H1 (cell line): ENCODE measurements at regions not wholly inside any gene's neighbourhood (a gene's known extent, or its start where the extent isn't known, plus 50 kb on each side); places are given as distances from the start of the nearest gene placed in this dataset.

ENCODE experiments used
- CTCF ChIA-PET: fragments of 300-600 bp; sonication (Branson Sonifier 250); formaldehyde crosslinking; loops from one replicate; lab custom pipeline; 2021; ENCODE audit not compliant: partially characterized antibody; lab: Charles Lee
- POLR2A ChIA-PET: fragments of 300-600 bp; sonication (Branson Sonifier 250); formaldehyde crosslinking; loops from one replicate; lab custom pipeline; 2021; ENCODE audit warnings: inconsistent platforms; ENCODE audit not compliant: partially characterized antibody; lab: Charles Lee
- DNase-seq, 2 experiments: peaks; one replicate each; pipeline versions ENCODE4 v3.0.0 to v3.0.0-alpha.2; 2010 to 2022; ENCODE audit warnings: low spot score in 2 of 2, low read depth in 1 of 2, mixed read lengths in 1 of 2
- FAIRE-seq: peaks from 2 replicates; lab custom pipeline; 2011; peaks lifted over from hg19 to GRCh38; lab: Jason Lieb, UNC
- H2AFZ ChIP-seq: 2 replicates; pipeline ENCODE4 v1.8.1; 2012; ENCODE audit warnings: low read length, inconsistent platforms
- H2AK5ac ChIP-seq: 2 replicates; pipeline ENCODE4 v1.6.1; 2013; ENCODE audit warnings: low read depth, low read length
- H2BK120ac ChIP-seq: replicated peaks from 2 replicates; pipeline ENCODE3; 2013; ENCODE audit warnings: low read depth, low read length, inconsistent platforms
- H2BK12ac ChIP-seq: 2 replicates; pipeline ENCODE4 v1.6.1; 2013; ENCODE audit warnings: low read depth, low read length
- H2BK15ac ChIP-seq: 2 replicates; pipeline ENCODE4 v1.6.1; 2013; ENCODE audit warnings: low read length
- H2BK20ac ChIP-seq: 2 replicates; pipeline ENCODE4 v1.6.1; 2013; ENCODE audit warnings: low read length
- H2BK5ac ChIP-seq: 2 replicates; pipeline ENCODE4 v1.6.1; 2013; ENCODE audit warnings: low read depth, low read length
- H3K14ac ChIP-seq: 2 replicates; pipeline ENCODE4 v1.6.1; 2013; ENCODE audit warnings: inconsistent platforms; ENCODE audit not compliant: insufficient read length
- H3K18ac ChIP-seq: 2 replicates; pipeline ENCODE4 v1.6.1; 2013; ENCODE audit warnings: low read length; ENCODE audit errors: extremely low read depth
- H3K23ac ChIP-seq: 2 replicates; pipeline ENCODE4 v1.6.1; 2013; ENCODE audit warnings: inconsistent platforms; ENCODE audit not compliant: insufficient read length
- H3K23me2 ChIP-seq: 2 replicates; pipeline ENCODE4 v1.6.1; 2013; ENCODE audit warnings: low read depth, low read length
- H3K27ac ChIP-seq: 2 replicates; pipeline ENCODE4 v1.6.1; 2011; ENCODE audit warnings: low read depth, low read length, inconsistent platforms
- H3K27me3 ChIP-seq, 4 experiments: replicated peaks in 1 of 4; 1 replicate in 1 of 4; 2 replicates in 3 of 4; pipeline versions ENCODE4 v1.6.1 to v1.8.1; 2011 to 2013; ENCODE audit warnings: low read length in 3 of 4, mild to moderate bottlenecking in 3 of 4, inconsistent platforms in 2 of 4, mixed read lengths in 2 of 4, moderate library complexity in 1 of 4; ENCODE audit not compliant: control insufficient read depth in 3 of 4, insufficient read depth in 3 of 4; ENCODE audit errors: extremely low read depth in 1 of 4
- H3K36me3 ChIP-seq, 4 experiments: 2 replicates each; pipeline versions ENCODE4 v1.6.1 to v1.8.1; 2011 to 2013; ENCODE audit warnings: mild to moderate bottlenecking in 4 of 4, low read length in 3 of 4, moderate library complexity in 2 of 4, control low read depth in 1 of 4, inconsistent platforms in 1 of 4; ENCODE audit not compliant: insufficient read depth in 4 of 4, control insufficient read depth in 2 of 4
- H3K4ac ChIP-seq: replicated peaks from 2 replicates; pipeline ENCODE3; 2013; ENCODE audit warnings: low read length, low read depth, mixed read lengths, inconsistent platforms; ENCODE audit not compliant: insufficient read length
- H3K4me1 ChIP-seq, 4 experiments: replicated peaks in 1 of 4; 1 replicate in 1 of 4; 2 replicates in 3 of 4; pipeline versions ENCODE4 v1.6.1 to v1.8.1; 2011 to 2013; ENCODE audit warnings: low read length in 3 of 4, inconsistent platforms in 2 of 4, mixed read lengths in 1 of 4; ENCODE audit not compliant: insufficient read depth in 4 of 4, control insufficient read depth in 3 of 4
- H3K4me2 ChIP-seq, 2 experiments: 2 replicates each; pipeline versions ENCODE4 v1.6.1 to v1.8.1; 2011 to 2013; ENCODE audit warnings: low read depth in 2 of 2, low read length in 2 of 2, control low read depth in 1 of 2, inconsistent platforms in 1 of 2, mild to moderate bottlenecking in 1 of 2; ENCODE audit not compliant: insufficient read depth in 1 of 2
- H3K4me3 ChIP-seq, 4 experiments: fragments of 200-600, 300-600 bp in 1 of 4; sonication (generic), shearing (Covaris generic), sonication (Bioruptor Twin) in 1 of 4; 2 replicates each; pipeline versions ENCODE4 v1.5.1 to v1.8.1; 2011 to 2016; ENCODE audit warnings: low read length in 4 of 4, low read depth in 3 of 4, control low read depth in 2 of 4, inconsistent platforms in 2 of 4, mild to moderate bottlenecking in 2 of 4, mixed read lengths in 1 of 4, moderate library complexity in 1 of 4; ENCODE audit not compliant: insufficient read depth in 2 of 4; ENCODE audit errors: extremely low read depth in 1 of 4
- H3K56ac ChIP-seq: replicated peaks from 2 replicates; pipeline ENCODE3; 2013; ENCODE audit warnings: low read depth, mild to moderate bottlenecking, mixed read lengths, low read length, inconsistent platforms; ENCODE audit not compliant: insufficient read length
- H3K79me1 ChIP-seq: 2 replicates; pipeline ENCODE4 v1.6.1; 2013; ENCODE audit warnings: low read depth, low read length, control low read depth
- H3K79me2 ChIP-seq, 2 experiments: 2 replicates each; pipeline versions ENCODE4 v1.6.1 to v1.8.1; 2012 to 2013; ENCODE audit warnings: low read length in 2 of 2, mild to moderate bottlenecking in 2 of 2, inconsistent platforms in 1 of 2; ENCODE audit not compliant: insufficient read depth in 2 of 2, control insufficient read depth in 1 of 2
- H3K9ac ChIP-seq, 4 experiments: replicated peaks in 1 of 4; 1 replicate in 1 of 4; 2 replicates in 3 of 4; pipeline versions ENCODE4 v1.6.1 to v1.8.1; 2011 to 2013; ENCODE audit warnings: low read depth in 3 of 4, low read length in 3 of 4, control low read depth in 2 of 4, mild to moderate bottlenecking in 2 of 4, moderate library complexity in 2 of 4, inconsistent platforms in 1 of 4; ENCODE audit errors: extremely low read depth in 1 of 4
- H3K9me3 ChIP-seq, 2 experiments: 2 replicates each; pipeline versions ENCODE4 v1.6.1 to v1.8.1; 2012 to 2013; ENCODE audit warnings: mild to moderate bottlenecking in 2 of 2, moderate library complexity in 2 of 2, control low read depth in 1 of 2, inconsistent platforms in 1 of 2, low read depth in 1 of 2, low read length in 1 of 2, mixed read lengths in 1 of 2; ENCODE audit not compliant: insufficient read depth in 2 of 2
- H4K20me1 ChIP-seq, 2 experiments: replicated peaks in 1 of 2; 2 replicates each; pipeline versions ENCODE3 to v1.8.1; 2011 to 2013; ENCODE audit warnings: inconsistent platforms in 2 of 2, low read length in 2 of 2, mild to moderate bottlenecking in 1 of 2; ENCODE audit not compliant: insufficient read depth in 2 of 2, control insufficient read depth in 1 of 2
- H4K5ac ChIP-seq: 2 replicates; pipeline ENCODE4 v1.6.1; 2013; ENCODE audit warnings: low read length, low read depth, mixed read lengths, inconsistent platforms; ENCODE audit not compliant: insufficient read length
- H4K8ac ChIP-seq: 2 replicates; pipeline ENCODE4 v1.8.0; 2013; ENCODE audit warnings: mild to moderate bottlenecking, moderate library complexity, low read length, inconsistent platforms; ENCODE audit not compliant: insufficient read depth; ENCODE audit errors: extremely low read depth
- H4K91ac ChIP-seq: replicated peaks from 2 replicates; pipeline ENCODE3; 2013; ENCODE audit warnings: low read length, mixed read lengths, inconsistent platforms; ENCODE audit not compliant: insufficient read length
- RAD21 ChIP-seq, 2 experiments: IDR thresholded peaks in 1 of 2; conservative IDR thresholded peaks in 1 of 2; 2 replicates each; pipeline ENCODE4 v1.6.1; 2011; ENCODE audit warnings: low read depth in 2 of 2, low read length in 2 of 2, improper control_type of control experiment in 1 of 2, inconsistent platforms in 1 of 2, mild to moderate bottlenecking in 1 of 2, moderate library complexity in 1 of 2
- RXRA ChIP-seq: IDR thresholded peaks from 2 replicates; pipeline ENCODE4 v1.6.1; 2011; ENCODE audit warnings: low read depth, mild to moderate bottlenecking, low read length, moderate library complexity; ENCODE audit not compliant: insufficient read depth
- SUZ12 ChIP-seq: fragments of 200-600 bp; sonication (generic); IDR thresholded peaks from 2 replicates; pipeline ENCODE4 v1.6.1; 2012; ENCODE audit warnings: mild to moderate bottlenecking, inconsistent platforms, low read length, moderate library complexity, mixed read lengths
- TBP ChIP-seq: IDR thresholded peaks from 2 replicates; pipeline ENCODE4 v1.6.1; 2011; ENCODE audit warnings: low read depth, low read length, improper control_type of control experiment
- WGBS, 2 experiments: shearing (Covaris generic) in 1 of 2; methylation state at CpG; one replicate each; pipeline versions ENCODE4 v1.1.6 to v1.1.7; 2013 to 2015; ENCODE audit warnings: low lambda C conversion rate in 2 of 2, mixed read lengths in 2 of 2, inconsistent platforms in 1 of 2, low coverage in 1 of 2, missing lambda C conversion rate in 1 of 2; ENCODE audit not compliant: insufficient replicate concordance in 2 of 2, insufficient coverage in 1 of 2, insufficient read length in 1 of 2; ENCODE audit errors: extremely low coverage in 1 of 2, missing lambda C conversion rate in 1 of 2; 5-methylcytosine and 5-hydroxymethylcytosine counted together

GRCh38 chr15:96947296-96948229 is 617.1 kb downstream of the NR2F2 start:
- Histone ChIP-seq H2AK5ac (no peak overlapping the region), H2BK20ac (no peak overlapping the region), H3K4ac (no peak overlapping the region), H3K79me1 (no peaks in the 10 kb centered on the region), H3K4me3 (peak overlapping the region; percentile 26 to 59 (median 44); a peak in 6 of 8 replicates), H3K4me1 (peaks cover 0 to 6% (median 0%) of the 10 kb centered on the region in 4 experiments; a peak in 2 of 7 replicates), H4K20me1 (no peaks in the 10 kb centered on the region), H2AFZ (no peak overlapping the region), H3K14ac (no peak overlapping the region), H3K18ac (no peak overlapping the region), H2BK120ac (no peak overlapping the region), H3K9me3 (no peaks in the 10 kb centered on the region), H3K27ac (no peak overlapping the region), H3K4me2 (peak overlapping the region; percentile 70 to 81), H4K91ac (no peak overlapping the region), H3K23me2 (peaks cover 2% of the 10 kb centered on the region; the same call in 1 of the 2 replicates), H3K23ac (no peak overlapping the region), H3K79me2 (no peaks in the 10 kb centered on the region), H3K36me3 (no peaks in the 10 kb centered on the region), H2BK15ac (peak overlapping the region; percentile 74; the same call in 1 of the 2 replicates), H2BK12ac (peak overlapping the region; percentile 31; the same call in 1 of the 2 replicates), H3K9ac (no peak overlapping the region), H4K5ac (no peak overlapping the region), H4K8ac (no peak overlapping the region), H2BK5ac (no peak overlapping the region), H3K27me3 (peaks cover 0 to 8% (median 3%) of the 10 kb centered on the region in 4 experiments; a peak in 4 of 7 replicates), H3K56ac (no peak overlapping the region)
- DNase-seq (peak in 1 of 2 experiments; percentile 54), FAIRE-seq (no peak)
- WGBS, 2 experiments, result 24% methylated on average over 47 of the region's 50 CpGs; no CpG with 5 or more reads in 1 of the 2 experiments
- CTCF ChIA-PET, result interaction anchor here (0.6 to 1.2 kb wide), 4 partner anchors 13 to 592 kb away, joined by 3 read pairs; no protein-coding TSS in a partner anchor
- POLR2A ChIA-PET, result interaction anchor here (0.7 kb wide), 1 partner anchor 26 kb away, joined by 3 read pairs; no protein-coding TSS in a partner anchor
- TF ChIP-seq TBP, result no peak
- 0 out of 4 replicates have a peak, but pooled peaks of 1 of the 2 experiments have one; percentile 8 for TF ChIP-seq RAD21 (IDR thresholded peaks at IDR 0.05 in 1 of 2, conservative IDR thresholded peaks at IDR 0.05 in 1 of 2; ENCODE audit: low read depth in 2 of 2, low read length in 2 of 2)
- TF ChIP-seq RXRA, result no peak
- TF ChIP-seq SUZ12, result 0 out of 2 replicates have a peak, but pooled peaks have one; percentile 41
